ENCODE measurements at regions not wholly inside any gene's neighbourhood (a gene's known extent, or its start where the extent isn't known, plus 50 kb on each side); places are given as distances from the start of the nearest gene placed in this dataset.

GRCh38 chr2:40546439-40547191 is 94.7 kb upstream of the SLC8A1 start (continued):
- TF ChIP-seq CTCF (IDR thresholded peaks at IDR 0.05; ENCODE audit: low read depth, low read length, missing input control) (no peak), HNF4G (IDR thresholded peaks at IDR 0.05) (no peak)

GRCh38 chr2:40548521-40548920 is 96.6 kb upstream of the SLC8A1 start:
- Histone ChIP-seq H3K4me3 (ENCODE audit: low read depth in 1 of 3, low read length in 3 of 3) (no peak overlapping the region), H3K27ac (ENCODE audit: low read depth in 1 of 2, low read length in 2 of 2) (no peak overlapping the region), H3K4me1 (ENCODE audit: control insufficient read depth in 4 of 4, insufficient read depth in 4 of 4, low read length in 3 of 4) (no peaks in the 10 kb centered on the region), H3K9me3 (ENCODE audit: control insufficient read depth in 4 of 4, low read length in 3 of 4) (no peaks in the 10 kb centered on the region), H3K36me3 (ENCODE audit: control insufficient read depth in 4 of 4, insufficient read depth in 3 of 4, low read depth in 1 of 4, low read length in 3 of 4) (no peaks in the 10 kb centered on the region), H3K9ac (ENCODE audit: low read depth in 1 of 2, low read length in 2 of 2) (no peak overlapping the region), H3K27me3 (ENCODE audit: control insufficient read depth in 4 of 4, insufficient read depth in 4 of 4, low read length in 3 of 4) (no peaks in the 10 kb centered on the region)
- WGBS, result 95% methylated on average over 1 of the region's 1 CpG
- DNase-seq (ENCODE audit: low spot score), result no peak
- no peak for TF ChIP-seq FOXA2 (IDR thresholded peaks at IDR 0.05)
- TF ChIP-seq EGR1 (IDR thresholded peaks at IDR 0.05; ENCODE audit: low read depth in 2 of 2), result no peak
- no peak for TF ChIP-seq RXRA (IDR thresholded peaks at IDR 0.05)
- TF ChIP-seq FOXA1 (IDR thresholded peaks at IDR 0.05), result no peak
- TF ChIP-seq CTCF (IDR thresholded peaks at IDR 0.05; ENCODE audit: low read depth, low read length, missing input control), result no peak
- TF ChIP-seq, protein P1, sequence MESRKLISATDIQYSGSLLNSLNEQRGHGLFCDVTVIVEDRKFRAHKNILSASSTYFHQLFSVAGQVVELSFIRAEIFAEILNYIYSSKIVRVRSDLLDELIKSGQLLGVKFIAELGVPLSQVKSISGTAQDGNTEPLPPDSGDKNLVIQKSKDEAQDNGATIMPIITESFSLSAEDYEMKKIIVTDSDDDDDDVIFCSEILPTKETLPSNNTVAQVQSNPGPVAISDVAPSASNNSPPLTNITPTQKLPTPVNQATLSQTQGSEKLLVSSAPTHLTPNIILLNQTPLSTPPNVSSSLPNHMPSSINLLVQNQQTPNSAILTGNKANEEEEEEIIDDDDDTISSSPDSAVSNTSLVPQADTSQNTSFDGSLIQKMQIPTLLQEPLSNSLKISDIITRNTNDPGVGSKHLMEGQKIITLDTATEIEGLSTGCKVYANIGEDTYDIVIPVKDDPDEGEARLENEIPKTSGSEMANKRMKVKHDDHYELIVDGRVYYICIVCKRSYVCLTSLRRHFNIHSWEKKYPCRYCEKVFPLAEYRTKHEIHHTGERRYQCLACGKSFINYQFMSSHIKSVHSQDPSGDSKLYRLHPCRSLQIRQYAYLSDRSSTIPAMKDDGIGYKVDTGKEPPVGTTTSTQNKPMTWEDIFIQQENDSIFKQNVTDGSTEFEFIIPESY (IDR thresholded peaks at IDR 0.05), result no peak
- TF ChIP-seq NR2F2 (IDR thresholded peaks at IDR 0.05), result no peak
- no peak for TF ChIP-seq TAF1 (conservative IDR thresholded peaks at IDR 0.05)
- TF ChIP-seq REST (IDR thresholded peaks at IDR 0.05), result no peak
- no peak for TF ChIP-seq GABPA (IDR thresholded peaks at IDR 0.05 in 1 of 2, conservative IDR thresholded peaks at IDR 0.05 in 1 of 2)
- TF ChIP-seq MAX (IDR thresholded peaks at IDR 0.05), result no peak
- no peak for TF ChIP-seq HNF4A (conservative IDR thresholded peaks at IDR 0.05)
- TF ChIP-seq HNF4G (IDR thresholded peaks at IDR 0.05), result no peak
